Testis (tissue), 2 donors: ENCODE measurements at regions not wholly inside any gene's neighbourhood (a gene's known extent, or its start where the extent isn't known, plus 50 kb on each side); places are given as distances from the start of the nearest gene placed in this dataset.

ENCODE experiments used
- CTCF ChIP-seq, 3 experiments: fragments of 450-650 bp in 2 of 3; fragments of 200-600 bp in 1 of 3; sonication (generic) in 1 of 3; IDR thresholded peaks; one replicate each; pipeline ENCODE4 v1.5.1; 2016 to 2019; ENCODE audit warnings: antibody characterized with exemption in 3 of 3, mild to moderate bottlenecking in 2 of 3, moderate library complexity in 1 of 3
- POLR2A ChIP-seq: fragments of 450-650 bp; IDR thresholded peaks from one replicate; pipeline ENCODE4 v1.6.1; 2017; ENCODE audit warnings: antibody characterized with exemption, mild to moderate bottlenecking, moderate library complexity

- no peak for TF ChIP-seq CTCF (IDR thresholded peaks at IDR 0.05)
- TF ChIP-seq POLR2A = no peak
Observed at GRCh38 chr6:26754212-26754611, 94.7 kb upstream of the ZNF322 start.
